ENCODE measurements at regions not wholly inside any gene's neighbourhood (a gene's known extent, or its start where the extent isn't known, plus 50 kb on each side); places are given as distances from the start of the nearest gene placed in this dataset.

- TF ChIP-seq CTCF (IDR thresholded peaks at IDR 0.05) (no peak), POLR2A (IDR thresholded peaks at IDR 0.05; ENCODE audit: low read depth) (no peak), POLR2AphosphoS5 (IDR thresholded peaks at IDR 0.05) (no peak), EP300 (IDR thresholded peaks at IDR 0.05) (no peak)
Observed at GRCh38 chr6:81568973-81569372, 183.5 kb downstream of the TENT5A start.

All from esophagus muscularis mucosa (tissue), 4 donors.